ENCODE measurements at regions not wholly inside any gene's neighbourhood (a gene's known extent, or its start where the extent isn't known, plus 50 kb on each side); places are given as distances from the start of the nearest gene placed in this dataset.

DNA sequence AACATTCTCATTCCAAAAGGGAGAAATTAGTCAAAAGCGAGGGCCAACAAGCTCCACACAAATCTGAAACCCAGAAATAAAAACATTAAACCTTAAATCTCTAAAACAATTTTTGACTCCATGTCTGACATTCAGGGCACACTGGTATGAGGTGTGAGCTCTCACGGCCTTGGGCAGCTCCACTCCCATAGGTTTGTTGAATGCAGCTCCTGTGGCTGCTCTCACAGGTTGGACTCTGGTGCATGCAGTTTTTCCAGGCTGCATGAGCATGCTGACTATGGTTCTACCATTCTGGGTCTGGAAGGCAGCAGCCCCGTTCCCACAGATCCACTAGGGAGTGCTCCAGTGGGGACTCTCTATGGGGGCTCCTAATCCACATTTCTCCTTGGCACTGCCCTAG, 887.1 kb upstream of the GHITM start:
- no peak for DNase-seq (ENCODE audit: low read depth)

DNA sequence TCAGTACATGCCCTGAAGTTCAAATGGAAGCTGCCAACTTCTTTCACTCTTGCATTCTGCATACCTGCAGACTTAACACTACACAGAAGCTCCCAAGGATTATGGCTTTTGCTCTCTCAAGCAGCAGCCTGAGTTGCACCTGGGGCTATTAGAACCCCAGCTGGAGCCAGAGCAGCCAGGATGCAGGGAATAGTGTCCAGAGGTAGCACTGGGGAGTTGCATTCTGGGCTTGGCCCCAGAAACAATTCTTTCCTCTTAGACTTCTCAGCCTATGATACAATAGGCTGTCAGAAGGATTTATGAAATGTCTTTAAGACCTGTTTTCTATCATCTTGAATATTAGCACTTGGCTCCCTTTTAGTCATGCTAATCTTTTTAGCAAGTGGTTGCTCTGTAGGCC, 886.7 kb upstream of the GHITM start:
- DNase-seq (ENCODE audit: low read depth), result no peak

- no peak for DNase-seq (ENCODE audit: low read depth)
Observed at GRCh38 chr10:83253011-83253671, 886.2 kb upstream of the GHITM start.

DNA sequence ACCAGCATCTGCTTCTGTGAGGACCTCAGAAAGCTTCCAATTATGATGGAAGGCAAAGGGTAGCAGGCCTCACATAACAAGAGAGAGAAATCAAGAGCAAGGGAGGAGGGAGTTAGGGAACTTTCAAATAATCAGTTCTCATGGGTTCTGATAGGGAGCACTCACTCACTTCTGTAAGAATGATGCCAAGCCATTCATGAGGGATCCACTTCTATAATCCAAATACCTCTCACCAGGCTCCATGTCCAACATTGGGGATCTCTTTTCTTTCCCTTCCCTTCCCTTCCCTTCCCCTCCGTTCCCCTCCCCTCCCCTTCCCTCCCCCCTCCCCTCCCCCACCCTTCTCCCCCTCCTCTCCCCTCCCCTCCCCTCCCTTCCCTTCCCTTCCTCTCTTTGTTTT, 884.6 kb upstream of the GHITM start:
- no peak for DNase-seq (ENCODE audit: low read depth)

GRCh38 chr10:83262434-83262833, 876.9 kb upstream of the GHITM start:
- no peak for DNase-seq (ENCODE audit: low read depth)

DNA sequence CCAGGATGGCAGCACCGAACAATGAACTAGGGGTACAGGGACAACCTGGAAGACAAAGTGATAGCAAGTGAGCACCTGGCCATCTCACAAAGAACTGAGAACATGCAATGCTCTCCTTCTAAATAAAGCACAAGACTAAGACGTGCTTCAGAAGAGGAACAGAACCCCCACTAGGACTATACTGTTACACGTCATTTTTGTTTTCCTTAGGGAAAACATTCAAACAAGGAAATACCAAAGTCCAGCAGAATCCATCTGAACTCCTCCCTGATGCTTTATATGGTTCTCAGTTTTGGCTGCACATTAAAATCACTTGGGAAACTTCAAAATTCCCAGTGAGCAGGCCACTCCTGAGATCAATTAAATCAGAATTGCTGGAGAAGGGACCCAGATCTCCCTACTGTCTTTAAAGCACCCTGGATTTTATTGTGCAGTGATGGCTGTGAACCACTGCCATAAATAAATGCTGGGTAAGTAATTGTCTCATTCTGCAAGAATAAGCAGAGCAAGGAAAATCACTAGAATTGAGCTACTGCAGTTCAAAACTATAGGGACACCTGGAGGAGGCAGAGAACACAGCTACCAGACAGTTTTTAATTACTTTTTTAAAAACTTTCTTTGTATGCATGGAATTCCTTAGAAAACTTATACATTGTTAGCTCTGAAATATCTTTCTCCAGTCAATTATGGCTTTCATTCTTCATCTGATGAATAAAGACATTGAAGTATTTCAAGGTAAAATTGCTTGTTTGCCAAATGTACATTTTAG, 866.5 kb upstream of the GHITM start:
- no peak for DNase-seq (ENCODE audit: low read depth)

- no peak for DNase-seq (ENCODE audit: low read depth)
Observed at GRCh38 chr10:83274088-83274487, 865.2 kb upstream of the GHITM start.

DNA sequence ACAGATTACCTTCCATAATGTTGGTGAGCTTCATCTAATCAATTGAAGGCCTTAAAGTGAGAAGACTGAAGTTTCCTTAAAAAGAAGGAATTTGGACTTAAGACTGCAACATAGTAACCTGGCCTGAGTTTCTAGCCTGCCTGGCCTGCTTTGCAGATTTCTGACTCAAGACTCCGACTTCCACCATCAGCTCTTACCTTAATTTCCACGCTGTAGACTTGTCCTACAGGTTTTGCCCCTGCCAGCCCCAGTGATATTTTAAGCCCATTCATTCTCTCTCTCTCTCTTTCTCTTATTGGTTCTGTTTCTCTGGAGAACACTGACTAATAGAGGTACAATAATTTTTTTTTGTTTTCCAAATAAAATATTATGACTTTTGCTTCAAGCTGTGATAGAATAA, 862.3 kb upstream of the GHITM start:
- no peak for DNase-seq (ENCODE audit: low read depth)

DNA sequence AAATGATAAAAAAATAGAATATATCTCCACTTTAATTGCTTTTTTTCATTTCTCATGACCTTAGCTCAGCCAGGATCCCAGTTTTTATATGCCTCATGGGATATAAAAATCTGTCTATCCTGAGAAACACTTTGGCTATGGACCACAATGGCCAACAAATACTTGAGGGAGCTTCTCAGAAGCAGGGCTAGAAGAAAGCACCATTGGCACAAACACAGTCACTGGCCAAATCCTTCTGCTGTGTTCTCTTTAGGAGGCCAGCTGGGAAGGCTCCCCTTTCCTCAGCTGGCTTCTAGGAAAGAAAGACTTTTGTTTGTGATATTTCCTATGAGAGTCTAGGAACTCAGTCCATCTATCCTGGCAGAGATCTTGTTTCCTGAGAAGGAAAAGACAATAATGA, 856.2 kb upstream of the GHITM start:
- DNase-seq (ENCODE audit: low read depth), result no peak

- no peak for DNase-seq (ENCODE audit: low read depth)
Observed at GRCh38 chr10:83287374-83287773, 851.9 kb upstream of the GHITM start.

DNA sequence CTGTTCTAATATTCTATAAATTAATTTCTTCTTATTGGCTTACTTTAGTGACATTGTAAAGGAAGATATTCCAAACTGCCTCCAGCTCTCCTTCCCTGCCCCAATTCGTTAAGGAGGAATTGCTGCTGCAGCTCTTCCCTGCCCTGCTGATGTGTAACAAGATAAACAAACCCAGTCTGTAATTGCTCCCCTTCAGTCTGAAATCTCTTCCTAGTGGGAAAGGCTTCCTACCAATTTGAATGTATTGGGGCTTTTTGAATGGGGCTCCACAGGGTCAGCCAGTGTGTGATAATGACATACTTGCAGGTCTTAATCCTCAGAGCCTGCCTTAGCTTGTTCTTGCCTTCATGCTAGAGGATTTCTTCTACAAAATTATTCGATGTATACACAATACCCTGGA, 849.9 kb upstream of the GHITM start:
- DNase-seq (ENCODE audit: low read depth), result no peak

GRCh38 chr10:83289948-83290347, 849.4 kb upstream of the GHITM start:
- DNase-seq (ENCODE audit: low read depth), result no peak

- DNase-seq (ENCODE audit: low read depth), result no peak
Observed at GRCh38 chr10:83301732-83302131, 837.6 kb upstream of the GHITM start.

DNA sequence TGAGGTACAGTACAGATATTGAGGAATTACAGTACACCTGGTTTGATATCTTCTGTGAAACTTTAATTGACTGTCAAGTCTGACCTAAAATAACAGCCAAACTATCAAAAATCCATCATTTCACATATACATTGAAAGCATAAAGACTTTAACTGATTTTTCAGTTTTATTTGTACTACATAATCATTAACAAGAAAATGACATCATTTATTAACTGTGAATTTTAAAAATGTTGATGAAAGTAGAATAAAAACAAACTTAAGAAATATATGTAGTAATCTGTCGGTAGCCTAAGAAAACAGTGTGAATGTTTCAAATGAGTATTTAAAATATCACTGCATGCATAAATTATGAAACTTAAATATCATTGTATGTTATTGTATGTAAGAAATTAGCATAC, 836.7 kb upstream of the GHITM start:
- DNase-seq (ENCODE audit: low read depth), result no peak

DNA sequence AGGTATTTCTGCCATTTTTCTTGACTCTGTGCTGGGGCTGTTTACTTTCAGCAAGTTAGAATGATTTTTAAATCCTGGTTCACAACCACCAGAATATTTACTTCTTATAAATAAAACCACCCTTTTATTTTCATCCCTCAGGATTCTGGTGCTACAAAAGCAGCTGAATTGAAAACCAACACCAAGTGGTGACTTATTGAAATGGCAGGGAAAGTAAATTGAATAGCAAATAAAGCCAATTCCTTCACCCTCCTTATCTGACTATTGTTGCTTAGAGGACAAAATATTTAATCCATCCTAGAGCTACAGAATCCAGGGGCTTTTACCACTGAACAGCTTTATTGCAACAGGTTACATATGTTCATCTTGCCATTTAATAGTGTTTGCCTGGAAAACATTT, 828.6 kb upstream of the GHITM start:
- DNase-seq (ENCODE audit: low read depth), result no peak

DNA sequence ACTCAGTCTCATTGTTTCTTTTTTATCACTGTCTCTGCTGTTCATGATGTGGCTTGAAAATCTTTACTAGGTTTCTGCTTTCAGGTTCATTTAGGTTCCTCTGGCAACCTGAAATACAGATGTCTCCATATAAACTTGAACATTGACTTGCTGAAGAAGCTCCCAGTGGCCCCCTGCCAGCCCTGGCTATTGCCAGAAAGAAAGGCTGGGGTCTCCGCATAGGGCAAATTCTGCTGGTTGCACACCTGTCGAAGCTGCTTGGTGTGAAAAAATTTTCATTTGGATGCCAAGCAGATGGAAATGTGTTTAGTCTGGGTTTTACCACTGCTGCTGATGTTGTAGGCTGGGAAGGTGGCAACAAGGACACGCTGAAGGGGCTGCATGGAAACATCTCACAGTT, 826.7 kb upstream of the GHITM start:
- DNase-seq (ENCODE audit: low read depth), result no peak

- no peak for DNase-seq (ENCODE audit: low read depth)
Observed at GRCh38 chr10:83332690-83333089, 806.6 kb upstream of the GHITM start.

DNA sequence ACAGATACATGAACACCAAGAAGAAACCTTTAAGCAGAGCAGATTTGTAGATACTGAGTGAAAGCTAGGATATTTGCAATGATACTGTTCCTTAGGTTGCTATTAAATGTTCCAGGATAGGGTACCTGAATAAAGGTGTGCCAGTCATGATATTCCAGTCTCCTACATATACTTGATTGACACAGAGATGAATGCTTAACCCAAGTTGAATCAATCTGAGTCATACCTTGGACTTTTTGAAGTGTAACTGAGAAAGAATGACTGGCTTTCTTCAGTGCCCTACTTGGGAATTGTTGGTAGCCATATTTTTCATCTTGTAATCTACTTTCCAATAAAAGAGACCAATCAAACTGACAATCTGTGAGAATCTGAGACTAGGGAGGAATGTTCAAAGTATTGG, 805.7 kb upstream of the GHITM start:
- no peak for DNase-seq (ENCODE audit: low read depth)

GRCh38 chr10:83343676-83344075, 795.6 kb upstream of the GHITM start:
- peak; percentile 0 for DNase-seq (ENCODE audit: low read depth)

DNA sequence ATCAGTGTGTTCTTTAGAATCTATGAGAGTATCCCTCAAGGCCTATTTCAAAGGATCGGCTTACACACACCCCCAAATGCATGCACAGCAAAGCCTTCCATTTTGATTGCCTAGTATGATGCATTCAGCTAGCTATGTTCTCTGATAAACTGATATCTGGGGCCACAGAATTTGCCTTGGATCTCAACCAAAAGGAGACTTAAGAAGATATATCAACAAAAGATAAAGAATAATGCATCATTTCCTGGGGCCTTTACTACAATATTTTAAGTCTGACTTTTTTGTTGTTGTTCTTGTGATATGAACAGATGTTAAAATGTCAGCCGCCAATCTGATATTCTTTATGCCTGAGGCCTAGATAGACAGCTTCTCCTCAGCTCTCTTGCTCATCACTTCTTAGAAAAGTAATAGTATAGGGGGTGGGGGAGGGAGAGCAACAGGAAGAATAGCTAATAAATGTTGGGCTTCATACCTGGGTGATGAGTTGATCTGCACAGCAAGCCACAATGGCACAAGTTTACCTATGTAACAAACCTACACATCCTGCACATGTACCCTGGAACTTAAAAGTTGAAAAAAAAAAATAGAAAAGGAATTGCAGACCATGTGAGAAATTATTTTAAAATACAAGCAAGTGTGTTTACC, 792.9 kb upstream of the GHITM start:
- DNase-seq (ENCODE audit: low read depth), result peak; percentile 30

GRCh38 chr10:83352588-83352987, 786.7 kb upstream of the GHITM start:
- DNase-seq (ENCODE audit: low read depth), result no peak

- DNase-seq (ENCODE audit: low read depth), result no peak
Observed at GRCh38 chr10:83354456-83354855, 784.9 kb upstream of the GHITM start.

- DNase-seq (ENCODE audit: low read depth), result no peak
Observed at GRCh38 chr10:83357004-83357403, 782.3 kb upstream of the GHITM start.
